Common myeloid progenitor, CD34-positive (primary cell): ENCODE measurements at regions not wholly inside any gene's neighbourhood (a gene's known extent, or its start where the extent isn't known, plus 50 kb on each side); places are given as distances from the start of the nearest gene placed in this dataset.
"Not testable (repeated sequence)": the region's sequence is repeated elsewhere in the genome, so short reads cannot be mapped to it uniquely, and the experiment has no call there.

Experiments
- CTCF ChIA-PET: fragments of 350-600 bp; sonication (Branson Sonifier 250); formaldehyde crosslinking; loops from one replicate; lab custom pipeline; 2021; ENCODE audit warnings: antibody characterized with exemption; lab: Charles Lee
- POLR2A ChIA-PET: fragments of 350-600 bp; sonication (Branson Sonifier 250); formaldehyde crosslinking; loops from one replicate; lab custom pipeline; 2021; ENCODE audit warnings: antibody characterized with exemption; lab: Charles Lee
- DNase-seq, 3 donors: peaks; one replicate each; pipeline versions ENCODE4 v3.0.0 to v3.0.0-alpha.2; 2013
- H3K27ac ChIP-seq, 2 experiments: 1 replicate in 1 of 2; 2 replicates in 1 of 2; pipeline ENCODE4 v1.7.0; 2013; ENCODE audit warnings: inconsistent platforms in 2 of 2, low read length in 2 of 2, mild to moderate bottlenecking in 2 of 2, low read depth in 1 of 2, moderate library complexity in 1 of 2; ENCODE audit not compliant: severe bottlenecking in 2 of 2, insufficient read depth in 1 of 2, poor library complexity in 1 of 2
- H3K27me3 ChIP-seq, 5 experiments: replicated peaks in 2 of 5; 1 replicate in 3 of 5; 2 replicates in 2 of 5; pipeline versions ENCODE4 v1.6.1 to v1.7.0; 2013; ENCODE audit warnings: low read length in 4 of 5, mild to moderate bottlenecking in 2 of 5, moderate library complexity in 2 of 5, inconsistent platforms in 1 of 5; ENCODE audit not compliant: insufficient read depth in 5 of 5, control insufficient read depth in 4 of 5
- H3K36me3 ChIP-seq, 4 experiments: 1 replicate in 2 of 4; 2 replicates in 2 of 4; pipeline versions ENCODE4 v1.6.1 to v1.7.0; 2013; ENCODE audit warnings: low read length in 3 of 4, control low read depth in 1 of 4, mild to moderate bottlenecking in 1 of 4; ENCODE audit not compliant: control insufficient read depth in 4 of 4, insufficient read depth in 4 of 4
- H3K4me1 ChIP-seq, 4 experiments: 1 replicate in 3 of 4; 2 replicates in 1 of 4; pipeline versions ENCODE4 v1.6.1 to v1.7.1; 2013; ENCODE audit warnings: low read length in 3 of 4, mild to moderate bottlenecking in 3 of 4, control low read depth in 1 of 4, inconsistent platforms in 1 of 4, moderate library complexity in 1 of 4; ENCODE audit not compliant: control insufficient read depth in 4 of 4, insufficient read depth in 4 of 4; ENCODE audit errors: control extremely low read depth in 1 of 4
- H3K4me3 ChIP-seq, 7 experiments: 1 replicate in 4 of 7; 2 replicates in 3 of 7; pipeline versions ENCODE4 v1.5.1 to v1.7.0; 2013; ENCODE audit warnings: mild to moderate bottlenecking in 7 of 7, low read length in 6 of 7, moderate library complexity in 6 of 7, inconsistent platforms in 2 of 7, low read depth in 2 of 7, control low read depth in 1 of 7; ENCODE audit not compliant: insufficient read depth in 4 of 7, control insufficient read depth in 1 of 7; ENCODE audit errors: extremely low read depth in 1 of 7
- H3K9me3 ChIP-seq, 5 experiments: 1 replicate in 4 of 5; 2 replicates in 1 of 5; pipeline versions ENCODE4 v1.6.1 to v1.7.1; 2013; ENCODE audit warnings: low read length in 4 of 5, mild to moderate bottlenecking in 2 of 5, inconsistent platforms in 1 of 5, low read depth in 1 of 5, moderate library complexity in 1 of 5; ENCODE audit not compliant: control insufficient read depth in 4 of 5, insufficient read depth in 2 of 5; ENCODE audit errors: control extremely low read depth in 1 of 5
- WGBS: methylation state at CpG from one replicate; pipeline ENCODE4 v1.1.5; 2013; ENCODE audit not compliant: insufficient coverage; 5-methylcytosine and 5-hydroxymethylcytosine counted together

- Histone ChIP-seq H3K9me3 (peaks cover 0 to 8% (median 4%) of the 10 kb centered on the region in 5 experiments), H3K36me3 (no peaks in the 10 kb centered on the region), H3K27ac (no peak overlapping the region), H3K4me1 (peaks cover 0 to 13% (median 6%) of the 10 kb centered on the region in 4 experiments), H3K27me3 (peaks cover 0 to 4% (median 0%) of the 10 kb centered on the region in 5 experiments), H3K4me3 (no peak overlapping the region)
- ChIA-PET CTCF (no interaction called here), POLR2A (no interaction called here)
- no peak for DNase-seq
- 100% methylated on average over 2 of the region's 2 CpGs for WGBS
These were observed 217.7 kb downstream of the CRLF2 start for GRCh38 chrX:994780-995179.

- H3K4me1 ChIP-seq = peaks cover 0 to 12% (median 2%) of the 10 kb centered on the region in 4 experiments
- peak overlapping the region in 5 of 7 experiments; percentile 18 to 67 (median 57) for H3K4me3 ChIP-seq
- POLR2A ChIA-PET = no interaction called here
- H3K27me3 ChIP-seq = peaks cover 0 to 4% (median 0%) of the 10 kb centered on the region in 5 experiments
- CTCF ChIA-PET = no interaction called here
- no peaks in the 10 kb centered on the region for H3K36me3 ChIP-seq
- 26% methylated on average over 24 of the region's 25 CpGs for WGBS
- H3K9me3 ChIP-seq = peaks cover 0 to 8% (median 3%) of the 10 kb centered on the region in 5 experiments
- DNase-seq = peak; percentile 71 to 100 (median 99)
- H3K27ac ChIP-seq = peak overlapping the region; percentile 68 to 79
These were observed 222.4 kb downstream of the CRLF2 start for GRCh38 chrX:989959-990510.

GRCh38 chrX:988530-988929 lies 223.9 kb downstream of the CRLF2 start:
- CTCF ChIA-PET, H3K36me3 ChIP-seq, DNase-seq, H3K27ac ChIP-seq, H3K4me3 ChIP-seq, H3K27me3 ChIP-seq, POLR2A ChIA-PET: not testable (repeated sequence)
- peaks cover 0 to 16% (median 5%) of the 10 kb centered on the region in 5 experiments for H3K9me3 ChIP-seq
- 94% methylated on average over 4 of the region's 6 CpGs for WGBS
- peaks cover 0 to 12% (median 2%) of the 10 kb centered on the region in 4 experiments for H3K4me1 ChIP-seq

GRCh38 chrX:981791-982626 lies 230.4 kb downstream of the CRLF2 start:
- ChIA-PET POLR2A (no interaction called here), CTCF (no interaction called here)
- 18% methylated on average over 18 of the region's 20 CpGs for WGBS
- H3K4me3 ChIP-seq = no peak overlapping the region
- H3K27ac ChIP-seq = no peak overlapping the region
- no peaks in the 10 kb centered on the region for H3K36me3 ChIP-seq
- DNase-seq = no peak
- H3K27me3 ChIP-seq = peaks cover 2 to 50% (median 18%) of the 10 kb centered on the region in 5 experiments
- H3K4me1 ChIP-seq = no peaks in the 10 kb centered on the region
- peaks cover 0 to 9% (median 5%) of the 10 kb centered on the region in 5 experiments for H3K9me3 ChIP-seq

GRCh38 chrX:980587-981235 lies 231.7 kb downstream of the CRLF2 start:
- Histone ChIP-seq H3K4me1 (no peaks in the 10 kb centered on the region), H3K9me3 (peaks cover 0 to 9% (median 7%) of the 10 kb centered on the region in 5 experiments), H3K27me3 (peaks cover 2 to 50% (median 18%) of the 10 kb centered on the region in 5 experiments), H3K4me3 (no peak overlapping the region), H3K27ac (no peak overlapping the region), H3K36me3 (no peaks in the 10 kb centered on the region)
- no peak for DNase-seq
- ChIA-PET CTCF (no interaction called here), POLR2A (no interaction called here)
- whole genome bisulfite sequencing = 60% methylated on average over 2 of the region's 7 CpGs

- peaks cover 2 to 50% (median 18%) of the 10 kb centered on the region in 5 experiments for H3K27me3 ChIP-seq
- H3K4me1 ChIP-seq, CTCF ChIA-PET, H3K9me3 ChIP-seq, DNase-seq, POLR2A ChIA-PET, H3K4me3 ChIP-seq, H3K36me3 ChIP-seq, H3K27ac ChIP-seq: not testable (repeated sequence)
- 95% methylated on average over 16 of the region's 18 CpGs for WGBS
These were observed 233.3 kb downstream of the CRLF2 start for GRCh38 chrX:979127-979526.
